GM12891 (cell line): ENCODE measurements at regions not wholly inside any gene's neighbourhood (a gene's known extent, or its start where the extent isn't known, plus 50 kb on each side); places are given as distances from the start of the nearest gene placed in this dataset.

Source experiments
- PAX5 ChIP-seq: IDR thresholded peaks from 2 replicates; pipeline ENCODE4 v1.6.1; 2011; ENCODE audit warnings: low read length, moderate library complexity, mild to moderate bottlenecking; ENCODE audit not compliant: insufficient read depth, severe bottlenecking
- POU2F2 ChIP-seq: IDR thresholded peaks from 2 replicates; pipeline ENCODE4 v1.6.1; 2011; ENCODE audit warnings: low read depth, mild to moderate bottlenecking, control low read depth, low read length, moderate library complexity

- TF ChIP-seq POU2F2 (no peak), PAX5 (no peak)
These were observed 326.8 kb downstream of the RAPGEF2 start for GRCh38 chr4:159429693-159430035.
